ENCODE measurements at regions not wholly inside any gene's neighbourhood (a gene's known extent, or its start where the extent isn't known, plus 50 kb on each side); places are given as distances from the start of the nearest gene placed in this dataset.

- H3K27ac ChIP-seq (ENCODE audit: insufficient read depth, low read length): peak overlapping the region; percentile 47; the same call in 1 of the 2 replicates
- TF ChIP-seq BHLHE40 (IDR thresholded peaks at IDR 0.05; ENCODE audit: low read depth, low read length) (no peak), SMC3 (IDR thresholded peaks at IDR 0.05; ENCODE audit: low read depth, low read length) (no peak), MAFK (IDR thresholded peaks at IDR 0.05; ENCODE audit: low read depth, low read length) (no peak), CEBPB (IDR thresholded peaks at IDR 0.05; ENCODE audit: low read depth, low read length) (peak; percentile 66; the same call in 1 of the 2 replicates)
Measured at GRCh38 chr10:108392286-108392685, 1227.8 kb upstream of the SORCS1 start.

More at GRCh38 chr10:108392286-108392685, 1227.8 kb upstream of the SORCS1 start:
- WGBS, 2 experiments (ENCODE audit: extremely low coverage in 2 of 2, insufficient read length in 1 of 2): no CpG with 5 or more reads among the region's 1 CpG
- H3K18ac ChIP-seq (ENCODE audit: low read depth, low read length): peak overlapping the region; percentile 79; the same call in 1 of the 2 replicates
- ATAC-seq (ENCODE audit: low read depth): peak; percentile 40
- peak overlapping the region; percentile 41 for H2BK5ac ChIP-seq (ENCODE audit: low read depth, low read length, poor library complexity, severe bottlenecking)
- ChIA-PET CTCF (no interaction called here), POLR2A (ENCODE audit: unreplicated experiment) (no interaction called here)
- in situ Hi-C loops (cut with MboI; ENCODE audit: low sequenced_read_pairs) (no loop called here), dilution Hi-C loops (cut with HindIII; ENCODE audit: low sequenced_read_pairs, unreplicated experiment) (no loop called here), intact Hi-C loops (cut with micrococcal nuclease) (no loop called here)
- no peak overlapping the region for H4K5ac ChIP-seq (ENCODE audit: low read depth, low read length)
- no peak overlapping the region for H3K56ac ChIP-seq (ENCODE audit: extremely low read depth, insufficient read depth, low read length)
- H3K4me1 ChIP-seq (ENCODE audit: control insufficient read depth, insufficient read depth, low read length): peaks cover 2% of the 10 kb centered on the region; the same call in 1 of the 2 replicates
- H3K9me3 ChIP-seq (ENCODE audit: control insufficient read depth, insufficient read depth, low read length): no peaks in the 10 kb centered on the region; the same call in 1 of the 2 replicates
- peak overlapping the region; percentile 59; the same call in 1 of the 2 replicates for H3K4me2 ChIP-seq (ENCODE audit: low read depth, low read length)
- no peak overlapping the region for H3K4me3 ChIP-seq (ENCODE audit: insufficient read depth, low read depth, low read length)
- H3K9ac ChIP-seq (ENCODE audit: low read depth, low read length): no peak overlapping the region
- no peaks in the 10 kb centered on the region for H3K36me3 ChIP-seq (ENCODE audit: control insufficient read depth, insufficient read depth, low read length)
- peak overlapping the region; percentile 11 to 68; a peak in 2 of 4 replicates for H4K8ac ChIP-seq (ENCODE audit: low read depth in 2 of 2, low read length in 2 of 2)
- no peak overlapping the region for H2AK5ac ChIP-seq (ENCODE audit: low read depth, low read length)
- H2AK9ac ChIP-seq (replicated peaks; ENCODE audit: low read depth, low read length, poor library complexity): no peak overlapping the region
- H2AFZ ChIP-seq (replicated peaks; ENCODE audit: low read length, poor library complexity): no peak overlapping the region
- H4K91ac ChIP-seq (ENCODE audit: insufficient read depth, low read depth, low read length): peak overlapping the region; percentile 21; the same call in 1 of the 2 replicates
- no peak overlapping the region for H3K23ac ChIP-seq (ENCODE audit: low read depth, low read length)
- H2BK15ac ChIP-seq (ENCODE audit: low read depth, low read length): no peak overlapping the region
- H2BK20ac ChIP-seq (ENCODE audit: low read depth, low read length): peak overlapping the region; percentile 79; the same call in 1 of the 2 replicates
- H3K14ac ChIP-seq (replicated peaks; ENCODE audit: low read depth, low read length): no peak overlapping the region
- H3K4ac ChIP-seq (ENCODE audit: low read depth, low read length): no peak overlapping the region; the same call in 1 of the 2 replicates
- H3K79me1 ChIP-seq (ENCODE audit: low read depth in 1 of 2, low read length in 2 of 2): no peaks in the 10 kb centered on the region
- DNase-seq: peak; percentile 36
- H4K20me1 ChIP-seq (ENCODE audit: insufficient read depth, low read length): no peaks in the 10 kb centered on the region
- no TSS peak for BruUV-seq (replicated peaks)
- no peaks in the 10 kb centered on the region for H3K9me1 ChIP-seq (ENCODE audit: insufficient read depth, low read length)
- H2BK120ac ChIP-seq (ENCODE audit: low read depth, low read length): peak overlapping the region; percentile 20; the same call in 1 of the 2 replicates
- no peaks in the 10 kb centered on the region for H3K27me3 ChIP-seq (ENCODE audit: control insufficient read depth, insufficient read depth, low read length)

Data from IMR-90 (cell line).